H1 (cell line): ENCODE measurements at regions not wholly inside any gene's neighbourhood (a gene's known extent, or its start where the extent isn't known, plus 50 kb on each side); places are given as distances from the start of the nearest gene placed in this dataset.

Experiments used
- CTCF ChIA-PET: fragments of 300-600 bp; sonication (Branson Sonifier 250); formaldehyde crosslinking; loops from one replicate; lab custom pipeline; 2021; ENCODE audit not compliant: partially characterized antibody; lab: Charles Lee
- POLR2A ChIA-PET: fragments of 300-600 bp; sonication (Branson Sonifier 250); formaldehyde crosslinking; loops from one replicate; lab custom pipeline; 2021; ENCODE audit warnings: inconsistent platforms; ENCODE audit not compliant: partially characterized antibody; lab: Charles Lee
- DNase-seq, 2 experiments: peaks; one replicate each; pipeline versions ENCODE4 v3.0.0 to v3.0.0-alpha.2; 2010 to 2022; ENCODE audit warnings: low spot score in 2 of 2, low read depth in 1 of 2, mixed read lengths in 1 of 2
- FAIRE-seq: peaks from 2 replicates; lab custom pipeline; 2011; peaks lifted over from hg19 to GRCh38; lab: Jason Lieb, UNC
- H2AFZ ChIP-seq: 2 replicates; pipeline ENCODE4 v1.8.1; 2012; ENCODE audit warnings: low read length, inconsistent platforms
- H2AK5ac ChIP-seq: 2 replicates; pipeline ENCODE4 v1.6.1; 2013; ENCODE audit warnings: low read depth, low read length
- H2BK120ac ChIP-seq: replicated peaks from 2 replicates; pipeline ENCODE3; 2013; ENCODE audit warnings: low read depth, low read length, inconsistent platforms
- H2BK12ac ChIP-seq: 2 replicates; pipeline ENCODE4 v1.6.1; 2013; ENCODE audit warnings: low read depth, low read length
- H2BK15ac ChIP-seq: 2 replicates; pipeline ENCODE4 v1.6.1; 2013; ENCODE audit warnings: low read length
- H2BK20ac ChIP-seq: 2 replicates; pipeline ENCODE4 v1.6.1; 2013; ENCODE audit warnings: low read length
- H2BK5ac ChIP-seq: 2 replicates; pipeline ENCODE4 v1.6.1; 2013; ENCODE audit warnings: low read depth, low read length
- H3K14ac ChIP-seq: 2 replicates; pipeline ENCODE4 v1.6.1; 2013; ENCODE audit warnings: inconsistent platforms; ENCODE audit not compliant: insufficient read length
- H3K18ac ChIP-seq: 2 replicates; pipeline ENCODE4 v1.6.1; 2013; ENCODE audit warnings: low read length; ENCODE audit errors: extremely low read depth
- H3K23ac ChIP-seq: 2 replicates; pipeline ENCODE4 v1.6.1; 2013; ENCODE audit warnings: inconsistent platforms; ENCODE audit not compliant: insufficient read length
- H3K23me2 ChIP-seq: 2 replicates; pipeline ENCODE4 v1.6.1; 2013; ENCODE audit warnings: low read depth, low read length
- H3K27ac ChIP-seq: 2 replicates; pipeline ENCODE4 v1.6.1; 2011; ENCODE audit warnings: low read depth, low read length, inconsistent platforms
- H3K27me3 ChIP-seq, 4 experiments: replicated peaks in 1 of 4; 1 replicate in 1 of 4; 2 replicates in 3 of 4; pipeline versions ENCODE4 v1.6.1 to v1.8.1; 2011 to 2013; ENCODE audit warnings: low read length in 3 of 4, mild to moderate bottlenecking in 3 of 4, inconsistent platforms in 2 of 4, mixed read lengths in 2 of 4, moderate library complexity in 1 of 4; ENCODE audit not compliant: control insufficient read depth in 3 of 4, insufficient read depth in 3 of 4; ENCODE audit errors: extremely low read depth in 1 of 4
- H3K36me3 ChIP-seq, 4 experiments: 2 replicates each; pipeline versions ENCODE4 v1.6.1 to v1.8.1; 2011 to 2013; ENCODE audit warnings: mild to moderate bottlenecking in 4 of 4, low read length in 3 of 4, moderate library complexity in 2 of 4, control low read depth in 1 of 4, inconsistent platforms in 1 of 4; ENCODE audit not compliant: insufficient read depth in 4 of 4, control insufficient read depth in 2 of 4
- H3K4ac ChIP-seq: replicated peaks from 2 replicates; pipeline ENCODE3; 2013; ENCODE audit warnings: low read length, low read depth, mixed read lengths, inconsistent platforms; ENCODE audit not compliant: insufficient read length
- H3K4me1 ChIP-seq, 4 experiments: replicated peaks in 1 of 4; 1 replicate in 1 of 4; 2 replicates in 3 of 4; pipeline versions ENCODE4 v1.6.1 to v1.8.1; 2011 to 2013; ENCODE audit warnings: low read length in 3 of 4, inconsistent platforms in 2 of 4, mixed read lengths in 1 of 4; ENCODE audit not compliant: insufficient read depth in 4 of 4, control insufficient read depth in 3 of 4
- H3K4me2 ChIP-seq, 2 experiments: 2 replicates each; pipeline versions ENCODE4 v1.6.1 to v1.8.1; 2011 to 2013; ENCODE audit warnings: low read depth in 2 of 2, low read length in 2 of 2, control low read depth in 1 of 2, inconsistent platforms in 1 of 2, mild to moderate bottlenecking in 1 of 2; ENCODE audit not compliant: insufficient read depth in 1 of 2
- H3K4me3 ChIP-seq, 4 experiments: fragments of 200-600, 300-600 bp in 1 of 4; sonication (generic), shearing (Covaris generic), sonication (Bioruptor Twin) in 1 of 4; 2 replicates each; pipeline versions ENCODE4 v1.5.1 to v1.8.1; 2011 to 2016; ENCODE audit warnings: low read length in 4 of 4, low read depth in 3 of 4, control low read depth in 2 of 4, inconsistent platforms in 2 of 4, mild to moderate bottlenecking in 2 of 4, mixed read lengths in 1 of 4, moderate library complexity in 1 of 4; ENCODE audit not compliant: insufficient read depth in 2 of 4; ENCODE audit errors: extremely low read depth in 1 of 4
- H3K56ac ChIP-seq: replicated peaks from 2 replicates; pipeline ENCODE3; 2013; ENCODE audit warnings: low read depth, mild to moderate bottlenecking, mixed read lengths, low read length, inconsistent platforms; ENCODE audit not compliant: insufficient read length
- H3K79me1 ChIP-seq: 2 replicates; pipeline ENCODE4 v1.6.1; 2013; ENCODE audit warnings: low read depth, low read length, control low read depth
- H3K79me2 ChIP-seq, 2 experiments: 2 replicates each; pipeline versions ENCODE4 v1.6.1 to v1.8.1; 2012 to 2013; ENCODE audit warnings: low read length in 2 of 2, mild to moderate bottlenecking in 2 of 2, inconsistent platforms in 1 of 2; ENCODE audit not compliant: insufficient read depth in 2 of 2, control insufficient read depth in 1 of 2
- H3K9ac ChIP-seq, 4 experiments: replicated peaks in 1 of 4; 1 replicate in 1 of 4; 2 replicates in 3 of 4; pipeline versions ENCODE4 v1.6.1 to v1.8.1; 2011 to 2013; ENCODE audit warnings: low read depth in 3 of 4, low read length in 3 of 4, control low read depth in 2 of 4, mild to moderate bottlenecking in 2 of 4, moderate library complexity in 2 of 4, inconsistent platforms in 1 of 4; ENCODE audit errors: extremely low read depth in 1 of 4
- H3K9me3 ChIP-seq, 2 experiments: 2 replicates each; pipeline versions ENCODE4 v1.6.1 to v1.8.1; 2012 to 2013; ENCODE audit warnings: mild to moderate bottlenecking in 2 of 2, moderate library complexity in 2 of 2, control low read depth in 1 of 2, inconsistent platforms in 1 of 2, low read depth in 1 of 2, low read length in 1 of 2, mixed read lengths in 1 of 2; ENCODE audit not compliant: insufficient read depth in 2 of 2
- H4K20me1 ChIP-seq, 2 experiments: replicated peaks in 1 of 2; 2 replicates each; pipeline versions ENCODE3 to v1.8.1; 2011 to 2013; ENCODE audit warnings: inconsistent platforms in 2 of 2, low read length in 2 of 2, mild to moderate bottlenecking in 1 of 2; ENCODE audit not compliant: insufficient read depth in 2 of 2, control insufficient read depth in 1 of 2
- H4K5ac ChIP-seq: 2 replicates; pipeline ENCODE4 v1.6.1; 2013; ENCODE audit warnings: low read length, low read depth, mixed read lengths, inconsistent platforms; ENCODE audit not compliant: insufficient read length
- H4K8ac ChIP-seq: 2 replicates; pipeline ENCODE4 v1.8.0; 2013; ENCODE audit warnings: mild to moderate bottlenecking, moderate library complexity, low read length, inconsistent platforms; ENCODE audit not compliant: insufficient read depth; ENCODE audit errors: extremely low read depth
- H4K91ac ChIP-seq: replicated peaks from 2 replicates; pipeline ENCODE3; 2013; ENCODE audit warnings: low read length, mixed read lengths, inconsistent platforms; ENCODE audit not compliant: insufficient read length
- ASH2L ChIP-seq: fragments of 200-600, 300-600 bp; sonication (generic); IDR thresholded peaks from one replicate; pipeline ENCODE4 v1.7.1; 2017; ENCODE audit warnings: low read length
- EP300 ChIP-seq, 2 experiments: IDR thresholded peaks; 1 replicate in 1 of 2; 2 replicates in 1 of 2; pipeline ENCODE4 v1.6.1; 2011 to 2012; ENCODE audit warnings: low read depth in 2 of 2, low read length in 2 of 2, mild to moderate bottlenecking in 2 of 2, borderline replicate concordance in 1 of 2, inconsistent platforms in 1 of 2, moderate library complexity in 1 of 2
- JUN ChIP-seq: IDR thresholded peaks from 2 replicates; pipeline ENCODE4 v1.6.1; 2011; ENCODE audit warnings: low read depth, mild to moderate bottlenecking, improper control_type of control experiment, low read length
- JUND ChIP-seq: IDR thresholded peaks from 2 replicates; pipeline ENCODE4 v1.6.1; 2011; ENCODE audit warnings: mild to moderate bottlenecking, improper control_type of control experiment, low read length
- KDM1A ChIP-seq: fragments of 200-600, 300-600 bp; sonication (generic); IDR thresholded peaks from 2 replicates; pipeline ENCODE4 v1.7.1; 2016; ENCODE audit warnings: mild to moderate bottlenecking, low read length, borderline replicate concordance
- KDM4A ChIP-seq: IDR thresholded peaks from one replicate; pipeline ENCODE4 v1.7.1; 2012; ENCODE audit warnings: low read depth, mild to moderate bottlenecking, moderate library complexity, low read length, inconsistent platforms; ENCODE audit not compliant: severe bottlenecking
- RBBP5 ChIP-seq: IDR thresholded peaks from 2 replicates; pipeline ENCODE4 v1.7.1; 2012; ENCODE audit warnings: low read depth, mild to moderate bottlenecking, inconsistent platforms, low read length, moderate library complexity, borderline replicate concordance
- SIN3A ChIP-seq, 2 experiments: IDR thresholded peaks in 1 of 2; conservative IDR thresholded peaks in 1 of 2; 2 replicates each; pipeline ENCODE4 v1.6.1; 2011 to 2012; ENCODE audit warnings: low read length in 2 of 2, improper control_type of control experiment in 1 of 2, low read depth in 1 of 2, mild to moderate bottlenecking in 1 of 2
- WGBS, 2 experiments: shearing (Covaris generic) in 1 of 2; methylation state at CpG; one replicate each; pipeline versions ENCODE4 v1.1.6 to v1.1.7; 2013 to 2015; ENCODE audit warnings: low lambda C conversion rate in 2 of 2, mixed read lengths in 2 of 2, inconsistent platforms in 1 of 2, low coverage in 1 of 2, missing lambda C conversion rate in 1 of 2; ENCODE audit not compliant: insufficient replicate concordance in 2 of 2, insufficient coverage in 1 of 2, insufficient read length in 1 of 2; ENCODE audit errors: extremely low coverage in 1 of 2, missing lambda C conversion rate in 1 of 2; 5-methylcytosine and 5-hydroxymethylcytosine counted together
- TF ChIP-seq, protein P1 (sequence below): IDR thresholded peaks from 2 replicates; pipeline ENCODE4 v1.6.1; 2011; ENCODE audit warnings: low read depth, mild to moderate bottlenecking, low read length; ENCODE audit not compliant: insufficient read depth

DNA sequence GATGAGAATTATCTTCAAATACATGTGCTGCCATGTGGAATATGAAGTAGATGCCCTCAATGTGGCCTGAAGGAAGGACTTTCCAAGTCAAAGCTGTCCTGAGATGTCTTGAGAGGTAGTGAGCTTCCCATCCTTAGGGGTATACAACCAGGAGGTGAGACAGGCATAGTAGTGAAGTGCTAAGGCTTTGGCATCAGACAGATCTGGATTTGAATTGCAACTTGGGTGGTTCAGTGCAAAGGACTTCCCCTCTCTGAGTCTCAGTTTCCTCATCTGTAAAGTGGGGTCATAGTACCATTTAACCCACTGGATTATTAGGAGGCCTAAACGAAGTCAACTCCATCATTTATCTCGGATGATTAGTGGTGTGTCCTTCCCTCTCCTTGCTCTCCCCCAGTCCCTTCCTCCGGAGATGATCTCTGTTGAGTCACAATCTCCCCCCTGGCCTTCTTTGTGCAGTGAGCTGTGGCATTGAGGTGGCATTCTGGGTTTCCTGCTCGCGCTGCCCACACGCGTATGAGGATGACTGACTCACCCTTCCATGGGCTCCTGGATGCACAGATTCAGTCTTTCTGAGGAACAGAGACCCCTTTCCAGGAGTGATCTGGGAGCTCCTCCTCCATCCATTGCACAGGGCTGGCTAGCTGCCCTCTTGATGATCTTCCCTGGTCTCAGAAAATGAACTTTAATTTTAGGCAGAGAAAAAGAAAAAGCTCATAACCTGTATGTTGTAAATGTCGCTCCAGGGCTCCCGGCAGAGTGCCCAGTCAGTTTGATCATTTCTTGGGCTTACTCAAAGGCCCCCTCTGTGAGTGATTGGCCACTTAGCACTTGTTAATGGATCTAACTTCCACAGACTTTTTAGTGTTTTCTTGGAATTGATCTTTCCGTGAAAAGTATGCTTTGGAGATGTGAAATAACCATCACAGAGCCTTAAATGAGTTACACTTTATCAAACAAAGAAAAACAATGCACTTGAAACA lies 354.6 kb downstream of the PTPRU start:
- Histone ChIP-seq H3K23ac (no peak overlapping the region), H4K91ac (no peak overlapping the region), H3K79me2 (no peaks in the 10 kb centered on the region), H2BK12ac (no peak overlapping the region), H4K8ac (no peak overlapping the region), H3K9me3 (no peaks in the 10 kb centered on the region), H3K4me2 (no peak overlapping the region), H2BK120ac (no peak overlapping the region), H3K14ac (no peak overlapping the region), H4K20me1 (no peaks in the 10 kb centered on the region), H3K27ac (no peak overlapping the region), H3K23me2 (no peaks in the 10 kb centered on the region), H3K36me3 (no peaks in the 10 kb centered on the region), H2BK20ac (no peak overlapping the region), H3K4ac (no peak overlapping the region), H2BK15ac (no peak overlapping the region), H3K9ac (no peak overlapping the region), H2AK5ac (no peak overlapping the region), H2BK5ac (no peak overlapping the region), H3K27me3 (no peaks in the 10 kb centered on the region), H2AFZ (no peak overlapping the region), H3K18ac (no peak overlapping the region), H3K79me1 (no peaks in the 10 kb centered on the region), H3K4me1 (no peaks in the 10 kb centered on the region; a peak in 1 of 7 replicates), H4K5ac (no peak overlapping the region), H3K4me3 (no peak overlapping the region), H3K56ac (no peak overlapping the region)
- WGBS, 2 experiments, result 90% methylated on average over 10 of the region's 10 CpGs; no CpG with 5 or more reads in 1 of the 2 experiments
- DNase-seq (no peak), FAIRE-seq (no peak)
- ChIA-PET CTCF (interaction anchor here (0.8 to 1.1 kb wide), 2 partner anchors 113 to 260 kb away, joined by 3 to 4 read pairs; no protein-coding TSS in a partner anchor), POLR2A (no interaction called here)
- TF ChIP-seq JUN (no peak), SIN3A (conservative IDR thresholded peaks at IDR 0.05 in 1 of 2, IDR thresholded peaks at IDR 0.05 in 1 of 2; ENCODE audit: low read depth in 1 of 2, low read length in 2 of 2) (no peak), KDM1A (peak; percentile 80; the same call in 1 of the 2 replicates), ASH2L (no peak), EP300 (IDR thresholded peaks at IDR 0.05; ENCODE audit: borderline replicate concordance in 1 of 2, low read depth in 2 of 2, low read length in 2 of 2) (no peak), KDM4A (no peak), JUND (no peak), RBBP5 (no peak)
- TF ChIP-seq, protein P1, sequence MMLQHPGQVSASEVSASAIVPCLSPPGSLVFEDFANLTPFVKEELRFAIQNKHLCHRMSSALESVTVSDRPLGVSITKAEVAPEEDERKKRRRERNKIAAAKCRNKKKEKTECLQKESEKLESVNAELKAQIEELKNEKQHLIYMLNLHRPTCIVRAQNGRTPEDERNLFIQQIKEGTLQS, result no peak
